GM20000 (cell line): ENCODE measurements at regions not wholly inside any gene's neighbourhood (a gene's known extent, or its start where the extent isn't known, plus 50 kb on each side); places are given as distances from the start of the nearest gene placed in this dataset.
A peak's percentile ranks its signal among the peaks of the same experiment; 100 is the strongest.

Source experiments
- DNase-seq: peaks from one replicate; pipeline ENCODE4 v3.0.0; 2012; ENCODE audit warnings: low spot score
- TF ChIP-seq, protein P1 (sequence below): IDR thresholded peaks from 2 replicates; pipeline ENCODE4 v1.5.1; 2012; ENCODE audit warnings: mild to moderate bottlenecking, control low read depth; ENCODE audit errors: extremely low read depth, missing control alignments

DNA sequence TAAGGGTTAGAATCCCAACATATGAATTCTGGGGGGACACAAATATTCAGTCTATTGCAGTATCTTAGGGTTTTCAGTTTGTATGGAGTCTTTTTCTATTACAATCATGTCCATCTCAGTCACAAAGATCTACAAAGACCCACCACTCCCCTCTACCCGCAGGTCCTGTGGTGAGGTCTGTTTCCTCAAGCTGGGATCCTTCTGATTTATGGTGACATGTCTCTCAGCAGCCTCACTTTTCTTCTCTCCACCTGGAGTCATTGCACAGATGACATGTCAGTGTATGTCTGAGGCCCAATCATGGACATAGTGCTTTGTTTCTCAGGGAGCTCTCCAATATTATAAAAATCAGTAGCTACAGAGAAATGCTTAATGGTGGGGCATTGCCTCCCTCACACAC, 113.4 kb upstream of the RAB27B start:
- TF ChIP-seq, protein P1, sequence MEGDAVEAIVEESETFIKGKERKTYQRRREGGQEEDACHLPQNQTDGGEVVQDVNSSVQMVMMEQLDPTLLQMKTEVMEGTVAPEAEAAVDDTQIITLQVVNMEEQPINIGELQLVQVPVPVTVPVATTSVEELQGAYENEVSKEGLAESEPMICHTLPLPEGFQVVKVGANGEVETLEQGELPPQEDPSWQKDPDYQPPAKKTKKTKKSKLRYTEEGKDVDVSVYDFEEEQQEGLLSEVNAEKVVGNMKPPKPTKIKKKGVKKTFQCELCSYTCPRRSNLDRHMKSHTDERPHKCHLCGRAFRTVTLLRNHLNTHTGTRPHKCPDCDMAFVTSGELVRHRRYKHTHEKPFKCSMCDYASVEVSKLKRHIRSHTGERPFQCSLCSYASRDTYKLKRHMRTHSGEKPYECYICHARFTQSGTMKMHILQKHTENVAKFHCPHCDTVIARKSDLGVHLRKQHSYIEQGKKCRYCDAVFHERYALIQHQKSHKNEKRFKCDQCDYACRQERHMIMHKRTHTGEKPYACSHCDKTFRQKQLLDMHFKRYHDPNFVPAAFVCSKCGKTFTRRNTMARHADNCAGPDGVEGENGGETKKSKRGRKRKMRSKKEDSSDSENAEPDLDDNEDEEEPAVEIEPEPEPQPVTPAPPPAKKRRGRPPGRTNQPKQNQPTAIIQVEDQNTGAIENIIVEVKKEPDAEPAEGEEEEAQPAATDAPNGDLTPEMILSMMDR, result no peak
- no peak for DNase-seq

DNA sequence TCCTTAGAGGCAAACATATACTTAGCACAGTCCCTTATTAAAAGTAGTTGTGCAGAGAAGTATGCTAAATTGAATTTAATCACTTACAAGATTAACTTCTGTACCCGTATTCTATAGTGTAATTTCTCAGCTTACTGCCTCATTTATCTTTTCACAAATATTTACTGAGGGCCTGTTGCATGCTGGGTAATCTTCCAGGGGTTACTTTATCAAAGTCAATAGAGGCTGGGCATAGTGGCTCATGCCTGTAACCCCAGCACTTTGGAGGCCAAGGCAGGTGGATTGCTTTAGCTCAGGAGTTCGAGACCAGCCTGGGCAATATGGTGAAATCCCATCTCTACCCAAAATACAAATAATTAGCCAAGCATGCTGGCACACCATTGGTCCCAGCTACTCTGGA, 111.7 kb upstream of the RAB27B start:
- TF ChIP-seq, protein P1, result no peak

DNA sequence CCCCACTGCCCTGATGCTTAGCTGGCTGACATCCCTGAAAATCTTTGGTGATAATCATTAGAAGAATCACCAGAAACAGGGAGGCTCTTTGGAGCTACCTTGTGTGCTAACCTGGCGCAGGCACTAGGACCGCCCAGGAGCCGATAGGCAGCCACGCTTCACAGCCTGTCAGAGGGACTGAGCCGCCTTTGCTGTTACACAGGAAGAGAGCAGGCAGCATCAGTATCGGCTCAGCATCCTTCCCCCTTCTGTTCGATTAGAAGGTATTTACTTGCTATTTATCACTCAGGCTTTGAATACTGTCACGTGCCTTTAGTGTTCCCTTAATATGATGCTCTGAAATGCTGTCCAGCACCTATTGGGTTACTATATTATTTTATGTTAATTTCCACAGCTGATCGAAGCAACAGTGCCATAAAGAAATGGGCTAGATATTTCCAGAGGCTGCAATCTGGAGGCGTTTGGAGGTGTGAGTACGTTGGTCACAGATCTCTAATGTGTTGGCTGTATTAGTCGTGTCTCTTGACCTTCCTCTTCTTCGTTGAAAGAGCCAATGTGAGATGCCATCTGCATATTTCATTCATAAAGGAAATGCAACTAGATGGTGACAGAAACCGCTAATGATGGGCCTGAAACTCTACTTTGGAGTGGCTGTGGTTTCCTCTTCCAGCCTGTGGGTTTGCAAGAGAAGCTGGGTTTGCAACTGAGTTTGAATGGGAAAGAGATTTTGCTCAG, 110.4 kb upstream of the RAB27B start:
- DNase-seq, result peak; percentile 17
- TF ChIP-seq, protein P1, result no peak

More for the DNA sequence above, 111.7 kb upstream of the RAB27B start:
- DNase-seq, result no peak

DNA sequence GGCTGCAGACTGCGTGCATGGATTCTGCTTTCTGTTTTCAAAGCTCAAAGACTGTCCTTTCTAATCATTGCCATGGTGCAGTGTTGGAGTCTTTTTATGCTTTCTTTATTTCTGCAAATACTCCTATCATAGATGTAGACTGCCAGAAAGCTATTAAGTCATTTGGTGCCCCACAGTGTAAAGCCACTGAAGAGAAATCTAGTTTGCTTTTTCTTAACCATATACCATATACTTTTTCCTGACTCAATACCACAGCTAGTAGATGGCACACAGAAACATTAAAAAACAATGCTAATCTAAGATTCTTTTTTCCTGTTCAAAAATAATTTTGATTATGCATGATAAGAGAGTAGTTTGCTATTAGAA, 109.9 kb upstream of the RAB27B start:
- DNase-seq, result no peak
- TF ChIP-seq, protein P1, result no peak

DNA sequence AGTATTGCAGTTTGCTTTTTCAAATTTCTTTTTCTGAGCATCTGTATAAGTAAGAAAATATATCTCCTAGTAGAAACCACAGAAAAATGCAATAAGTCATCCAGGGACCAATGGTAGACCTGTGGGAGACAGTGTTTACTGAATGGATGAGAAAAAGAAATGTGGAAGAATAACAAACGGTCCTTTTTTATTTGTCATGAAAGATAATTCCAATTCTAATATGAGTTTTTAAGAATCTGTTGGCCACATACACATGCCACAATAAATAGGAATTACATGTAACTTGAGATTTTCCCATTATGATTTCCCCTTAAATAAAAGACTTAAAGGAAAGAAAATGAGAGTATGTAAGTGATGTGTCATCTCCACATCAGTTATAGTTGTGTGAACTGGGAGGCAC, 107.7 kb upstream of the RAB27B start:
- DNase-seq, result no peak

DNA sequence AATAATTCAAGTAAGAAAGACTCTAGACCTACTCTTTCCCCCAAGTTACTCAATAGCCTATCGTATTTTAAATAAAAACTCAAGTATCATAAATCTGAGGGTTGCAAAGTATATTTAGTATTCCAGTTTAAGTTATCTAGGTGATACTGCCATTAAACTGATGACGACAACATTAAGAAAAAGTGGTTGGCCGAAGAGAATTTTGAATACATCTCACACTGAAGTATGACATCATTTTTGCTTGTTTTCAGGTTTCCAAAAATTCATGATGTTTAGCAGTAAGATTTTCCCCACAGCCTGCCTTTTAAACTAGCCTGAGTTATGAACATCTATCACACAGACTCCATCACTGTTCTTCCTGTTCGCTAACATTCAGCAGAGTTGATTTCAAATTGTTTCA, 102.1 kb upstream of the RAB27B start:
- TF ChIP-seq, protein P1, result no peak
- no peak for DNase-seq

More for the DNA sequence above, 107.7 kb upstream of the RAB27B start:
- TF ChIP-seq, protein P1, result no peak

DNA sequence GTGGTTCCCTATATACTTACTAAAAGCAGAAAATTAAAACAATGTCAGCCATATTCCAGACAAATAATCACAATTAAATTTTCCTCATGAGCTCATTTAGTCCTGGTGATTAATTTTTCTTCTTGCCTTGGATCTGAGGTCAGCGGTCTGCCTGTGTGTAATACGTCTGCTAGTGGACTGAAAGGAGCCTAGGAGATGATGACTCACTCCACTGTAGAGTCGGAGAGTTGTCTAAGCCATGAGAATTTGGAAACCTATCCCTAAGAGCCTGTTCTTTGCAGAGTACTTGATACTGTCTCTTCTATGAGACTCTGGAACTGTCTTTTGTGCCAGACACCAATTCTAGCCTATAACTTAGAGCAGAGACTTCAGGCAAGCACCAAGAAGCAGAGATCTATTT, 94.2 kb upstream of the RAB27B start:
- DNase-seq, result no peak
- TF ChIP-seq, protein P1, result no peak
